Mesenchymal stem cell (in vitro differentiated cells and primary cell): ENCODE measurements at regions not wholly inside any gene's neighbourhood (a gene's known extent, or its start where the extent isn't known, plus 50 kb on each side); places are given as distances from the start of the nearest gene placed in this dataset.

Experiments used
- DNase-seq: peaks from one replicate; pipeline ENCODE4 v3.0.0-alpha.2; 2013
- H2AFZ ChIP-seq: one replicate; pipeline ENCODE4 v1.6.1; 2013; ENCODE audit warnings: low read depth, mild to moderate bottlenecking, control low read depth, inconsistent platforms, low read length, moderate library complexity
- H2AK5ac ChIP-seq: 2 replicates; pipeline ENCODE4 v1.6.1; 2013; ENCODE audit warnings: low read length, moderate library complexity, mild to moderate bottlenecking, inconsistent platforms; ENCODE audit not compliant: severe bottlenecking
- H2BK120ac ChIP-seq: one replicate; pipeline ENCODE4 v1.6.1; 2013; ENCODE audit warnings: low read depth, mild to moderate bottlenecking, inconsistent platforms, low read length, moderate library complexity
- H2BK12ac ChIP-seq, 2 experiments: one replicate each; pipeline ENCODE4 v1.6.1; 2013; ENCODE audit warnings: inconsistent platforms in 2 of 2, low read length in 2 of 2, mild to moderate bottlenecking in 2 of 2, moderate library complexity in 2 of 2, control low read depth in 1 of 2
- H2BK15ac ChIP-seq: one replicate; pipeline ENCODE4 v1.6.1; 2013; ENCODE audit warnings: mild to moderate bottlenecking, low read depth, inconsistent platforms; ENCODE audit not compliant: poor library complexity, severe bottlenecking
- H2BK5ac ChIP-seq: 2 replicates; pipeline ENCODE4 v1.6.1; 2013; ENCODE audit warnings: low read depth, mild to moderate bottlenecking, low read length, control low read depth, inconsistent platforms; ENCODE audit not compliant: poor library complexity, severe bottlenecking
- H3K14ac ChIP-seq, 2 experiments: one replicate each; pipeline ENCODE4 v1.6.1; 2013; ENCODE audit warnings: inconsistent platforms in 2 of 2, low read length in 2 of 2, control low read depth in 1 of 2, mild to moderate bottlenecking in 1 of 2, moderate library complexity in 1 of 2
- H3K18ac ChIP-seq, 2 experiments: one replicate each; pipeline ENCODE4 v1.6.1; 2013; ENCODE audit warnings: inconsistent platforms in 2 of 2, low read length in 2 of 2, control low read depth in 1 of 2, low read depth in 1 of 2, mild to moderate bottlenecking in 1 of 2
- H3K23ac ChIP-seq, 2 experiments: one replicate each; pipeline ENCODE4 v1.6.1; 2013; ENCODE audit warnings: inconsistent platforms in 2 of 2, low read length in 2 of 2, mild to moderate bottlenecking in 2 of 2, moderate library complexity in 2 of 2, control low read depth in 1 of 2
- H3K27ac ChIP-seq: 2 replicates; pipeline ENCODE4 v1.5.1; 2013; ENCODE audit warnings: mild to moderate bottlenecking, moderate library complexity, low read length, control low read depth, inconsistent platforms; ENCODE audit not compliant: poor library complexity, severe bottlenecking
- H3K27me3 ChIP-seq, 2 experiments: 2 replicates each; pipeline versions ENCODE4 v1.6.1 to v1.7.0; 2013; ENCODE audit warnings: low read length in 2 of 2, mild to moderate bottlenecking in 2 of 2, moderate library complexity in 2 of 2, control low read depth in 1 of 2, inconsistent platforms in 1 of 2; ENCODE audit not compliant: control insufficient read depth in 1 of 2, insufficient read depth in 1 of 2
- H3K36me3 ChIP-seq, 2 experiments: 2 replicates each; pipeline versions ENCODE4 v1.6.1 to v1.7.0; 2013; ENCODE audit warnings: low read length in 2 of 2, control low read depth in 1 of 2, inconsistent platforms in 1 of 2, low read depth in 1 of 2, mild to moderate bottlenecking in 1 of 2; ENCODE audit not compliant: insufficient read depth in 2 of 2, control insufficient read depth in 1 of 2
- H3K4ac ChIP-seq, 2 experiments: one replicate each; pipeline ENCODE4 v1.6.1; 2013; ENCODE audit warnings: inconsistent platforms in 2 of 2, low read length in 2 of 2, mild to moderate bottlenecking in 2 of 2, moderate library complexity in 2 of 2, control low read depth in 1 of 2, low read depth in 1 of 2
- H3K4me1 ChIP-seq: 2 replicates; pipeline ENCODE4 v1.6.1; 2013; ENCODE audit warnings: low read depth, low read length, control low read depth; ENCODE audit not compliant: control insufficient read depth, insufficient read depth
- H3K4me2 ChIP-seq: 2 replicates; pipeline ENCODE4 v1.6.1; 2013; ENCODE audit warnings: low read length, mild to moderate bottlenecking, inconsistent platforms; ENCODE audit not compliant: poor library complexity, severe bottlenecking
- H3K4me3 ChIP-seq, 2 experiments: 2 replicates each; pipeline versions ENCODE4 v1.5.1 to v1.7.0; 2013; ENCODE audit warnings: low read length in 2 of 2, mild to moderate bottlenecking in 2 of 2, control low read depth in 1 of 2, low read depth in 1 of 2; ENCODE audit not compliant: insufficient read depth in 1 of 2
- H3K79me1 ChIP-seq: replicated peaks from 2 replicates; pipeline ENCODE4 v1.6.1; 2013; ENCODE audit warnings: mild to moderate bottlenecking, control low read depth, low read length, inconsistent platforms; ENCODE audit not compliant: poor library complexity, severe bottlenecking
- H3K9ac ChIP-seq: 2 replicates; pipeline ENCODE4 v1.7.0; 2013; ENCODE audit warnings: mild to moderate bottlenecking, low read length, moderate library complexity
- H3K9me3 ChIP-seq: 2 replicates; pipeline ENCODE4 v1.7.0; 2013; ENCODE audit warnings: mild to moderate bottlenecking, low read length; ENCODE audit not compliant: control insufficient read depth
- H4K8ac ChIP-seq: one replicate; pipeline ENCODE4 v1.6.1; 2013; ENCODE audit warnings: inconsistent platforms, mild to moderate bottlenecking, low read length, moderate library complexity
- H4K91ac ChIP-seq: one replicate; pipeline ENCODE4 v1.6.1; 2013; ENCODE audit warnings: mild to moderate bottlenecking, low read length, inconsistent platforms
- WGBS: methylation state at CpG from one replicate; pipeline ENCODE4 v1.1.7; 2013; ENCODE audit warnings: mixed read lengths; 5-methylcytosine and 5-hydroxymethylcytosine counted together

DNA sequence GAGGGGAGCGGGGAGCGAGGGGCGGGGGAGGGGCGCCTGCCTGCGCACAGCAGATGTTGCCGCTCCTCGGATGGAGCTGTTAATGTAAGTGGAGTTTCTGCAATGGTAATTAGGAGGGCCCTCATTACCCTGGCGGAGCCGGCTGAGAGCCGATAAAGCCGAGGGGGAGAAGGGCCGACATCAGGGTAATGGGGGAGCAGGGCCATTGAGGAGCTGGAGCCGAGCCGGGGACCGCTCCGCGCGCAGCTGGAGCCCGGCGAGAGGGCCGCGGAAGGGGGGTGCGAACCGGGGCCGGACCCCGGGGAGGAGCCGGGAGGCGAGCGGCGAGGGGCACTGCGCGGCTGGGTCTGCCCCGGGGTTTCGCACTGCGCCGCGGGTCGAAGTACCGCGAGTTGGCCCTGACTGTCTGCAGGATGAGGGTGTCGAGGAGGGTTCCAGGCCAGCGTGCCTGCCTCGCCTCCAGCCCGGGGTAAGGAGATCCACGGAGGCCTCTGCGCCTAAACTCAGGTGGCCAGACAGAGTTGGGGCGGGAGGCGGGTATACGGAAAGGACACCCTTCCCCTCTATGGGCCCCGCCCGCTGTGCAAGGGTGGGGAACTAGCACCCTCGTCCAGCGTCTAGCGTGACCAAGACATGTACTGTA, 55.0 kb upstream of the LBX1 start:
- H2AK5ac ChIP-seq, result no peak overlapping the region
- H3K36me3 ChIP-seq, result no peaks in the 10 kb centered on the region
- peak overlapping the region; percentile 37 for H2BK15ac ChIP-seq
- peaks cover 76 to 79% of the 10 kb centered on the region in 2 experiments for H3K27me3 ChIP-seq
- no peak overlapping the region for H3K9ac ChIP-seq
- no peak for DNase-seq
- H3K4me1 ChIP-seq, result peaks cover 8% of the 10 kb centered on the region
- H3K18ac ChIP-seq, result no peak overlapping the region
- no peak overlapping the region for H3K4ac ChIP-seq
- no peak overlapping the region for H3K14ac ChIP-seq
- no peaks in the 10 kb centered on the region for H3K79me1 ChIP-seq
- peak overlapping the region in 1 of 2 experiments; percentile 24 for H3K4me3 ChIP-seq
- WGBS, result 4% methylated on average over 44 of the region's 54 CpGs
- no peak overlapping the region for H3K27ac ChIP-seq
- no peak overlapping the region for H3K23ac ChIP-seq
- H2BK5ac ChIP-seq, result no peak overlapping the region
- H2BK12ac ChIP-seq, result no peak overlapping the region
- H3K9me3 ChIP-seq, result no peaks in the 10 kb centered on the region
- peak overlapping the region; percentile 10 for H3K4me2 ChIP-seq
- H2BK120ac ChIP-seq, result no peak overlapping the region
- H4K91ac ChIP-seq, result no peak overlapping the region
- no peak overlapping the region for H2AFZ ChIP-seq
- H4K8ac ChIP-seq, result no peak overlapping the region

DNA sequence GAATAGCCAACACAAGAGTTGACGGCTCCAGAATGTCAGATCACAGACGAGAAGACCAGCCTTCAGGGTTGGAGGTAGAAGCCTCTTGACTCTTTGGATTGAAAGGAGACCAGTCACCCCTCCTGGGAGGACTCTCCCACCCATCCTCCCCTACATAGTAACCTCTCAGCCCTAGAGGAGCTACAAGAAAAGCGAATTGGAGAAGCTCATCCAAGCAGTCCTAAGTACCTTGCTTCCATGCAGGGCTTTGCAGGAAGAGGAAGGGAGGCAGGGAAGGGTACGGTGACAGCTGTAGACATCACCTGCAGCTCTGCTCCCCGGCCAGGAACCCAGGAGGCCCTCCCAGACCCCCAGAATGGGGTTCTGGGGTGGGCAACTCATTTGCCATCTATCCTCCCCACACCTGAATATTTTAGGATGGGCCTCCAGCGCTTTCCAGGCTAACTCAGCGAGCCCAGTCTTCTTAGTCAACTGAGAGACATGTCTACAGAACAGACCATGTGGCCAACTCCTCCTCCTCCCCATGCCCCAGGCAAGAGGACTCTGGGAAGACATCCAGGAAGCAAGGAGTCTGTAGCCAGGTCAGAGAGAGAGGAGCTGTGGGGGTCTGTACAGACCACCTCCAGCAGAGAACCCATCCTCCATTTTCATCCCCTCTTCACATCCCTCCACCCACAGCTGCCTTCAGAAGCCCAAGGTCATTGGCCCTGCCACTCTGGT, 55.6 kb upstream of the LBX1 start:
- no peak for DNase-seq
- H3K9ac ChIP-seq, result no peak overlapping the region

DNA sequence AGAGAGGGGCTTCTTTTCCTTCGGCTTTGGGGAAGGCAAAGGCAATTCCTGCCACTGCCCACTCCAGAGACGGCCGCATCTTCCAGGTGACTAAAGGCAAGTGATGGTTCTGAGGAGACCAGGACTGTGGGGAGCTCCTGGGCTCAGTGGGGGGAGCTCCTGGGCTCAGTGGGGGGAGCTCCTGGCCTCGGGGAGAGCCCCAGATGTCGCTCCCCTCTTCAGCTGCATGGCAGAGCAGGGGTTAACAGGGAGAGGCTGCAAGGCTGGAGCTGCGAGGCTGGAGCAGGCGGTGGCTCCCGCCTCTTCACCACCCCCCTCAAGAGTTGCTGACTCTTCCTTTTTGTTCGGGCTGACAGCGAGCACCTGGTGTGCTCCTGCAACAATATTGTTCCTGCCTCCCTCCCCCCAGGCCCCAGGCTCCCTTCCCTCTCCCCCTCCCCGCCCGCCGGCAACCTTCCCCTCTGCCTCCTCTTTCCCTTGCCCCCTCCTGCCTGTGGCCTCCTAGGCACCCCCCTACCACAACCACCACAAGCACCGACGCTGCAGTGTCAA, 56.3 kb upstream of the LBX1 start:
- no peak for DNase-seq
- H3K14ac ChIP-seq, result no peak overlapping the region
- H4K8ac ChIP-seq, result no peak overlapping the region
- peaks cover 90 to 93% of the 10 kb centered on the region in 2 experiments for H3K27me3 ChIP-seq
- H2BK120ac ChIP-seq, result no peak overlapping the region
- no peak overlapping the region for H4K91ac ChIP-seq
- no peak overlapping the region for H3K23ac ChIP-seq
- no peaks in the 10 kb centered on the region for H3K9me3 ChIP-seq
- H2BK12ac ChIP-seq, result no peak overlapping the region
- no peak overlapping the region for H3K4me3 ChIP-seq
- no peak overlapping the region for H3K27ac ChIP-seq
- H2BK15ac ChIP-seq, result no peak overlapping the region
- no peaks in the 10 kb centered on the region for H3K36me3 ChIP-seq
- whole genome bisulfite sequencing, result 18% methylated on average over 11 of the region's 15 CpGs
- H3K4me1 ChIP-seq, result peaks cover 8% of the 10 kb centered on the region
- no peak overlapping the region for H3K9ac ChIP-seq
- no peak overlapping the region for H3K18ac ChIP-seq
- H2AFZ ChIP-seq, result no peak overlapping the region
- no peak overlapping the region for H3K4me2 ChIP-seq
- H2BK5ac ChIP-seq, result no peak overlapping the region
- H3K79me1 ChIP-seq, result no peaks in the 10 kb centered on the region
- H2AK5ac ChIP-seq, result no peak overlapping the region
- H3K4ac ChIP-seq, result no peak overlapping the region

More for the DNA sequence above, 55.6 kb upstream of the LBX1 start:
- Histone ChIP-seq H2AK5ac (no peak overlapping the region), H2BK12ac (no peak overlapping the region), H3K79me1 (no peaks in the 10 kb centered on the region), H2AFZ (no peak overlapping the region), H2BK5ac (no peak overlapping the region), H4K91ac (no peak overlapping the region), H3K4ac (no peak overlapping the region), H2BK120ac (no peak overlapping the region), H3K27ac (no peak overlapping the region), H3K14ac (no peak overlapping the region), H2BK15ac (no peak overlapping the region), H3K9me3 (no peaks in the 10 kb centered on the region), H3K4me2 (no peak overlapping the region), H3K18ac (no peak overlapping the region), H3K4me3 (no peak overlapping the region), H3K36me3 (no peaks in the 10 kb centered on the region), H3K23ac (no peak overlapping the region), H4K8ac (no peak overlapping the region), H3K4me1 (peaks cover 8% of the 10 kb centered on the region), H3K27me3 (peaks cover 83 to 86% of the 10 kb centered on the region in 2 experiments)
- 0% methylated on average over 3 of the region's 7 CpGs for WGBS

DNA sequence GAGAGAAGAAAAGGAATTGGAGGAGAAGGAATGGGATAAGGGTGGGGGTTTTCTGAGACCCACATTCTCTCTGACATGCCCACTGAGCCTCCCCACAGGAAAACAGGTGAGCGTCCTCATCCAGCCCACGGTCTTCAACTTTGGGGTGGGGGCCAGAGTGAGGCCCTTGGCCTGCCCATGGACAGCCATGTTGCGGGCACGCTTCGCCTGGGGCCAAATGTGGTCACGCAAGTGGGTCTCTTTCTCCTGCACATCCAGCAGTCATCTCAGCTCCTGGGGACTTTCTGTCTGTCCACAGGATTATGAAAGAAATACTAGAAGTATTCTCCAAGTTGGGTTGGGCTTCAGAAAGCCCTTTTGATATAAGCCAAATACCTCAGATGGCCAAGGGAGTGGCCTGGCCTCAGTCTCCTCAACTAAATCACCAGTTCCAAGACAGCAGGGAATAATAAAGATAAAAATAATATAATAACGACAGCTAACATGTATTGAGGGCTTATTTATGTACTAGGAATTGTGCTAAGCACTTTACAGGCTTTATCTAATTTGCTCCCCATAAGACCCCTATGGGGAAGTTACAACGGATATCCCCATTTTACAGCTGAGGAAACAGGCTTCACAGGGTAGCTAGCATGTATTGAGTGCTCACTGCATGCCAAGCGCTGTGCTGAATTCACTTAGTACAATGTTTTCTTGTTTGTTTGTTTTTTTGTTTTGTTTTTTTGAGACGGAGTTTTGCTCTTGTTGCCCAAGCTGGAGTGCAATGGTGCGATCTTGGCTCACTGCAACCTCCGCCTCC, 57.2 kb upstream of the LBX1 start:
- no peak overlapping the region for H3K18ac ChIP-seq
- no peak overlapping the region for H3K4me2 ChIP-seq
- no peak overlapping the region for H2BK15ac ChIP-seq
- no peak overlapping the region for H3K23ac ChIP-seq
- H3K14ac ChIP-seq, result no peak overlapping the region
- peaks cover 12% of the 10 kb centered on the region for H3K4me1 ChIP-seq
- no peak overlapping the region for H3K9ac ChIP-seq
- no peak overlapping the region for H3K27ac ChIP-seq
- no peak overlapping the region for H2AK5ac ChIP-seq
- no peak for DNase-seq
- H3K79me1 ChIP-seq, result no peaks in the 10 kb centered on the region
- H3K36me3 ChIP-seq, result no peaks in the 10 kb centered on the region
- H2BK120ac ChIP-seq, result no peak overlapping the region
- H3K4me3 ChIP-seq, result no peak overlapping the region
- peaks cover 95 to 98% of the 10 kb centered on the region in 2 experiments for H3K27me3 ChIP-seq
- H2AFZ ChIP-seq, result no peak overlapping the region
- 42% methylated on average over 7 of the region's 12 CpGs for WGBS
- no peak overlapping the region for H4K91ac ChIP-seq
- H3K4ac ChIP-seq, result no peak overlapping the region
- H2BK12ac ChIP-seq, result no peak overlapping the region
- H4K8ac ChIP-seq, result no peak overlapping the region
- no peaks in the 10 kb centered on the region for H3K9me3 ChIP-seq
- H2BK5ac ChIP-seq, result no peak overlapping the region
